HG03354 (cell line): ENCODE measurements at regions not wholly inside any gene's neighbourhood (a gene's known extent, or its start where the extent isn't known, plus 50 kb on each side); places are given as distances from the start of the nearest gene placed in this dataset.
"Not testable (repeated sequence)": the region's sequence is repeated elsewhere in the genome, so short reads cannot be mapped to it uniquely, and the experiment has no call there.

Experiments used
- ATAC-seq: cut with Tn5 transposase; IDR thresholded peaks from one replicate; pipeline ENCODE4 v1.9.1; 2021; ENCODE audit warnings: mild to moderate bottlenecking; ENCODE audit not compliant: unreplicated experiment, poor library complexity, severe bottlenecking

DNA sequence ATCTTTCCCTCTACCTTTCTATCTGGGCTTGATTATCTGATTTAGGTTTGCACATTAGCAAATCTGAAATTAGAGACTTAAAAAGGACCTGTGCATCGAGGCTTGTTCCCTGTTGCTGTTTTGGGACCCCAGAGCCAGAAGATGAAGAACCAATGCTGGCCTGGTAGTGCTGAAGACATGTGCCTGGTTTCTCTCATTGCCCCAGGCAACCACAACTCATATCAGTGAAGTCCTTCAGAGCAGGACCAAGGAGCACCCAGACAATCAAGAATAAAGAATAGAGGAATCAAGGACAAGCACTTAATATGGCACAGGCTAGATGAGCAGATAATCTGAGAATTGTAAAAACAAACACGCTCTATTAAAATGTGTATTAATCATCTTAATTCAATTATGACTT is 362.7 kb downstream of the DMRTA1 start:
- ATAC-seq, result no peak

DNA sequence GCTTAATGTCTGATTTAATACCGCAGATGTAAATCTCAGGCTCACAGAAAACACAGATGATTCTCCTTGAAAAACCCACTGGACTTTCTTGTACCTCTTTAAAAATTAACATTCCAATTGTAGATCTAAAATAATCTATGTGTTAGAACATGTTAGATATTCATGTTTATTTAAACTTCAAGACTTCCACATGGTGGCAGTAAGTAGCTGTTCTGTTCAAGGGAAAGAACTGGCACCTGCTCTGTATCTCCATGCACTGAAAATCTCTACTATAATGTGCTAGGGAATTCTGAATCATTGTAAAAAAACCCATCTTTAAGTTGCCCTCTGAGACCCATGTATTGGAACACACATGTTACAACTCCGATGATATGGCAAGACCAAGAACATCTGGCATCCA is 366.9 kb downstream of the DMRTA1 start:
- ATAC-seq, result no peak

DNA sequence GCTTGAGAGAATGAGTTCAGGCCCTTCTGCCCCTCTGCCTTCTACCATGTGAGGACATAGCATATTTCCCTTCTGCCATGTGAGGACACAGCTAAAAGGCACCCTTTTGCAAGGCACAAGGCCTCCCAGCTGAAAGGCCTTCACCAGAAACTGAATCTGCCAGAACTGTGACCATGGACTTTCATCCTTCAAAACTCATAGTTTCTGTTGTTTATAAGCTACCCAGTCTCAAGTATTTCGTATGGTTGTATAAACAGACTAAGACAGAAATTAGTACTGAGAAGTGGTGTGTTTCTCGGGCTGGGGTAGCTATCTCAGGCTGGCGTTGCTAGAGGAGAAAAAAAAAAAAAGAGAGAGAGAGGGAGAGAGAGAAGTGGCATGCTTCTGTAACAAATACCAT is 368.6 kb downstream of the DMRTA1 start:
- ATAC-seq, result no peak

- ATAC-seq, result no peak
Measured at GRCh38 chr9:22817181-22817580, 370.6 kb downstream of the DMRTA1 start.

- no peak for ATAC-seq
Measured at GRCh38 chr9:22829236-22829635, 382.6 kb downstream of the DMRTA1 start.

- ATAC-seq, result no peak
Measured at GRCh38 chr9:22838266-22838665, 391.6 kb downstream of the DMRTA1 start.

- no peak for ATAC-seq
Measured at GRCh38 chr9:22840641-22841040, 394.0 kb downstream of the DMRTA1 start.

- ATAC-seq, result not testable (repeated sequence)
Measured at GRCh38 chr9:22845243-22845642, 398.6 kb downstream of the DMRTA1 start.

DNA sequence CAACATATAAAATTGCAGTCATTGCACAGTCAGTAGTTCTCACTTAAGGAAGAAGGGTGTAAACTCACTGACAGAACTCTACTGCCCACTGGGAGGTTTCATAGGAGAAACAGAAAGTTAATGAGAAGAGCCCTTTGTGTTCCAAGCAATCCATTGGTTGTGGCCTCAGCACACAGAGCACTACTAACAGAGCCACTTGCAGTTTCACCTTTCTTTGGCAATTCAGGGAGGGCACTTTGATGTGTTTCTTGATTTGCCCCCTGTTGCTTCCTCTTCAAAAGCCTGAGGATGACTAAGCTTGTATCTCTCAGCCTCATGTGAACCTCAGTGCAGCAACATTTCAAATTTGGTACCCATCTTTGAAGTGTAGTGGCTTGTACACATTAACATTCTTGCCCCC is 409.4 kb downstream of the DMRTA1 start:
- ATAC-seq, result no peak

DNA sequence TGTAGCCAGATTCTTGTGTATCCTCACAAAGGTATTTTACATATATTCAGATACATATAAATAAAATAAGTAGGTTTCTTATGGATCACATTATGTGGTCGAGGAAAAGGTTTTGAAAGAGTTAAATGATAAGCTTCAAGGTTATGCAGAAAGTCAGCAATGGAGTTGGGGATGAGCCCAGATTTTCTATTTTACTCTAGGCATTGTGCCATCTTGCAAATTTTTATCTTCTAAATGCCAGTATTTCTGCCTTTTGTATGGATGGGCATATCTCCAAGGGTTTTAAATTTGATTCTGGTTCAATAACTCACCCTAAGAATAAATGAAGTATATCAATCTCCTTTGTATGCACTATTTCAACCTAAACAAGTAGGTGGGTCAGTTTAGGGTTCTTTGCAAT is 410.7 kb downstream of the DMRTA1 start:
- no peak for ATAC-seq

GRCh38 chr9:22863106-22863505 is 416.5 kb downstream of the DMRTA1 start:
- no peak for ATAC-seq

- ATAC-seq, result no peak
Measured at GRCh38 chr9:22863736-22864135, 417.1 kb downstream of the DMRTA1 start.

GRCh38 chr9:22893196-22893843 is 446.7 kb downstream of the DMRTA1 start:
- ATAC-seq, result no peak

DNA sequence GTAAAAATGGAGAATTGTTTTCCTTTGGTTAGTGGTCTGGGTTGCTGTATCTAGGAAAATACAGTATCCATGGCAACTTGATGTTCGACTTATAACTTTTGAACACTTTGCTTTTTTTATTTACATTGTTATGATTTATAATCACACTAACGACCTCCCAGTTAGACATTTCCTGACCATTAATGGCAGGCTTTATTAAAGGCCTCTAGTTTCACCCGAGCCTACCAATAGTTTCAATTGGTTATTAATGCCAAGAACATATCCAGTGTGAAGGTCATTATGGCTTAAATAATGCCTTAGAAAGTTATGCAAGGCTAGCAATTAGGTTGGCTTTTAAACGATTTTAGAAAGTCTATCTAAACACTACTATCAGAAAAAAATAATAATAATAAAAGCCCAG is 452.0 kb downstream of the DMRTA1 start:
- ATAC-seq, result no peak

- ATAC-seq, result no peak
Measured at GRCh38 chr9:22911632-22912031, 465.0 kb downstream of the DMRTA1 start.

DNA sequence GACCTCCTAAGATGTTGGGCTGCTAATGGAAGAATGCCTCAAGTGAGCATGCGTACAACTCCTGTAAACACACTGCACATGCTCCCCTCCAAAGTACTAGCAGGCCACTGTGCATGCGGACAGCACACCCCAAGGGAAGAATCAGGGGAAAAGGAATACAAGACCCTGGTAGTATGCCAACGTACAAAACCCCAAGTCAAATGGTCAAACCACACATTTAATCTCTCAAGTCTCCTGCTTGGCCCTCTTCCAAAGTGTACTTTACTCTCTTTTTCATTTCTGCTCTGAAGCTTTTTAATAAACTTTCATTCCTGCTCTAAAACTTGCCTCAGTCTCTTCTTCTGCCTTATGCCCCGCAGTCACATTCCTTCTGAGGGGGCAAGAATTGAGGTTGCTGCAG is 466.4 kb downstream of the DMRTA1 start:
- no peak for ATAC-seq

DNA sequence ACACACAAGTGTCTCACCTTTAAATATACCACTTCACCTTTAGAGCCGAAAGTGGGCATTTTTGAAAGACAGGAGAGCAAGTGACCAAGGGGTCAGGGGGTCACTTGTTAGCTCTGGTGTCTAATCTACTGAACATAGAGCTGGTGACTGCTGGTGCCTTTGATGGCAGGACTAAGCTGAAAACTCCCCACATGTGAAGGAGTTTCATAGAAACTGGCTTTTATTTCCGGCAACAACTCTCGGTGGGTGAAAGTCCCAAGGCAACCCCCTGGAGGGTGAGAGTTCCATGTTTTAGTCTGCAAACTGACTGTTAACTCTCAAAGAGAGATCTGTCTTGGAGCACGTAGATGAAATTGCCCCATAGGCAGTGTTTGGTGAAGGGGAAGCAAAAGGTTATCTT is 466.9 kb downstream of the DMRTA1 start:
- no peak for ATAC-seq

DNA sequence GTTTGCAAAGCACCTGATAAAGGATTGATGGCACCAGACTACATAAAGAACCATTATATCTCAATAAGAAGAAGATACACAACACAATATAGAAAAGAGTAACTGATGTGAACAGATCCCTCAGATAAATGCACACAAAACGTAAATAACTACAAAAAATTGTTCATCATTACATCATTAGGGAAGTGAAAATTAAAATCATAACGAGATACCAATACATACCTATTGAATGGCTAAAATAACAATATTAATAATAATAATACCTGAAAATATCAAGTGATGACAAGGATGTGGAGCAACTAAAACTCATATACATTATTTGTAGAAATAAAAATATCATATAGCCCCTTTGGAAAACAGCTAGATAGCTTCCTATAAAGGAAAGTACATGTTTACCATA is 469.5 kb downstream of the DMRTA1 start:
- ATAC-seq, result no peak

DNA sequence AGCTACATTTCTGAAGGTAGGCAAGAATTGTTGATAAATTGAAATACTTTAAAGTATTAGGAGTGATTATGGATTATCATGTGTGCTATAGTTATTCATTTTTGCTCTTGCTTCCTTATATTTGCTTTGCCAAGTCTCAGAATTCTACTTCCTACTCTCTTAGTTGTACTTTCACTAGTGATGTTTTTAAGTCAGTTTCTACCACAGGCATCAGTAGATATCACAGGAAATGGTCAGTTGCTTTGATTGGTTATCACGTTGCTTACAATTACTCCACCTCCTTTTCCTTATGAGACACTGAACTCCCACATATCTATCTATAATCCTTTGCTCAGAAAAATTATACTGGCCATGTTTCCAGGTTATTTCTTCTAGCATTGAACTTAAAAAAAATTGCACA is 472.8 kb downstream of the DMRTA1 start:
- no peak for ATAC-seq

DNA sequence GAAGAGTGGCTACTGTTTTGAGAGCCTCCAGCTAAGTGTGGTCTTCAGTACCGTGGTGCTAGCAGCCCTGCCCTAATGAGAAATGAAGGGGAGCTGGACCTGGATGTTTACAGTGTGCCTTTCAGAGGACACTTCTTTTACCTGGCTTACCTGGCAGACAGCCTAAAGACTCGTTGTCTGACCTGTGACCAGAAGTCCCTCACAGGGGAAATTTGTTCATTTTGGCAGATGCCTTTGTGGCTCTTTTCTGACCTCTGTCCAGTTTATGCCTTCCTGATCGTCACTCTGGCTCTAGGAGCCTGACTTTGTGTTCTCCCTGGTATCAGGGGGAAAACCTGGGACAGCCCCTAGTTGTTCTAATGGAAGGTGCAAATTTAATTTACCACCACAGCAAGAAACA is 475.1 kb downstream of the DMRTA1 start:
- ATAC-seq, result no peak

DNA sequence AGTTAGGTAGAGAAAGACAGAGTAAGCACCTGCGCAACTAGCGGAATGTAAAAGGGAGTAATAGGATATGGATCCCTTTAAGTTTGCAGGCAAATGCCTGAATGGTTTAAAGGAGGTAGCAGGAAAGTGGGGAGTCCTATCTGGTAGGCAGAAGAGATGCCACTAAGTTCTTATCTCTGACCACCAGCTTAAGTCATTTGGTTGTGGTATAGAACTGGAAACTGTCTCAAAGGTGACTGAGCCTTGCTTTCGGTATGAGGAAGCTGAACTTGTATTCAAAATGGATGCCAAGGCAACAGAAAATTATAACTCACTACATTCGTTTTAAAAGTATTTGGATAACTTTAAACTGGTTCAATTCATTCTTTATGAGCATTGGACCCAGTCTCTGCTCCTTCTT is 475.6 kb downstream of the DMRTA1 start:
- ATAC-seq, result no peak

DNA sequence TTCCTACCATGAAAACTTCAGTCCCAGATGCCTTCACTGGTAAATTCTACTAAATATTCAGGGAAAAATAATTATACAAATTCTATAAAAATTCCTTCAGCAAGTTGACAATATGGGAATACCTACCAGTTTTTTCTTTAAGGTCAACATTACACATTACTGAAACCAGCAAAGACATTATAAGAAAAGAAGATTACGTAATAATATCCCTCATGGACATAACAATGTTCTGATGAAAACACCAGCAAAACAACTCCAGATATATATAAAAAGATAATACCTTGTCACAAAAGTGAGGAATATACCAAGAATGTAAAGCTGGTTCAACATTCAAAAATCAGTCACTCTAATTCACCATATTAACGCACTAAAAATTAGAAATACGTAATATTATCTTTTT is 507.9 kb downstream of the DMRTA1 start:
- ATAC-seq, result no peak
